ENCODE measurements at regions not wholly inside any gene's neighbourhood (a gene's known extent, or its start where the extent isn't known, plus 50 kb on each side); places are given as distances from the start of the nearest gene placed in this dataset.

GRCh38 chr22:49532869-49533802, 294.5 kb downstream of the BRD1 start:
- TF ChIP-seq POLR2A (IDR thresholded peaks at IDR 0.05) (no peak), POLR2AphosphoS5 (IDR thresholded peaks at IDR 0.05) (no peak), EP300 (IDR thresholded peaks at IDR 0.05) (no peak)
- TF ChIP-seq, protein P1, sequence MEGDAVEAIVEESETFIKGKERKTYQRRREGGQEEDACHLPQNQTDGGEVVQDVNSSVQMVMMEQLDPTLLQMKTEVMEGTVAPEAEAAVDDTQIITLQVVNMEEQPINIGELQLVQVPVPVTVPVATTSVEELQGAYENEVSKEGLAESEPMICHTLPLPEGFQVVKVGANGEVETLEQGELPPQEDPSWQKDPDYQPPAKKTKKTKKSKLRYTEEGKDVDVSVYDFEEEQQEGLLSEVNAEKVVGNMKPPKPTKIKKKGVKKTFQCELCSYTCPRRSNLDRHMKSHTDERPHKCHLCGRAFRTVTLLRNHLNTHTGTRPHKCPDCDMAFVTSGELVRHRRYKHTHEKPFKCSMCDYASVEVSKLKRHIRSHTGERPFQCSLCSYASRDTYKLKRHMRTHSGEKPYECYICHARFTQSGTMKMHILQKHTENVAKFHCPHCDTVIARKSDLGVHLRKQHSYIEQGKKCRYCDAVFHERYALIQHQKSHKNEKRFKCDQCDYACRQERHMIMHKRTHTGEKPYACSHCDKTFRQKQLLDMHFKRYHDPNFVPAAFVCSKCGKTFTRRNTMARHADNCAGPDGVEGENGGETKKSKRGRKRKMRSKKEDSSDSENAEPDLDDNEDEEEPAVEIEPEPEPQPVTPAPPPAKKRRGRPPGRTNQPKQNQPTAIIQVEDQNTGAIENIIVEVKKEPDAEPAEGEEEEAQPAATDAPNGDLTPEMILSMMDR (IDR thresholded peaks at IDR 0.05) = no peak
